HepG2 (cell line): ENCODE measurements at regions not wholly inside any gene's neighbourhood (a gene's known extent, or its start where the extent isn't known, plus 50 kb on each side); places are given as distances from the start of the nearest gene placed in this dataset.

Experiments
- ATAC-seq: fragments of 200-7000 bp; cut with Tn5 transposase; 3 replicates; pipeline ENCODE4 v1.9.1; 2020; ENCODE audit warnings: mild to moderate bottlenecking, moderate library complexity
- BruUV-seq: library from RNA; stranded (reverse); fragments of 400-500 nt; replicated peaks from 2 replicates; lab custom pipeline; 2021; lab: Mats Ljungman, UMichigan
- CTCF ChIA-PET: fragments of 300-600 bp; formaldehyde crosslinking; extraction: SDS; loops from one replicate; lab custom pipeline; 2021; ENCODE audit warnings: low total read pairs, inconsistent platforms, low intra/inter-chr PET ratio; lab: Yijun Ruan, JAX
- POLR2A ChIA-PET: fragments of 350-600 bp; sonication (Branson Sonifier 250); formaldehyde crosslinking; loops from one replicate; lab custom pipeline; 2020; ENCODE audit warnings: antibody characterized with exemption, inconsistent platforms; lab: Yijun Ruan, JAX
- DNase-seq: peaks from one replicate; pipeline ENCODE4 v3.0.0-alpha.2; 2015; ENCODE audit warnings: low spot score
- FAIRE-seq: peaks from 3 replicates; lab custom pipeline; 2011; peaks lifted over from hg19 to GRCh38; lab: Jason Lieb, UNC
- H2AFZ ChIP-seq: one replicate; pipeline ENCODE4 v1.6.1; 2011; ENCODE audit warnings: low read length, inconsistent platforms
- H3K27ac ChIP-seq: fragments of 300-600 bp; 3 replicates; pipeline ENCODE4 v1.8.0; 2011; ENCODE audit warnings: mixed run types, mild to moderate bottlenecking, mixed read lengths, low read length, inconsistent platforms; ENCODE audit not compliant: insufficient read depth; ENCODE audit errors: extremely low read length
- H3K27me3 ChIP-seq, 2 experiments: fragments of 200-600 bp in 1 of 2; 2 replicates in 1 of 2; 3 replicates in 1 of 2; pipeline versions ENCODE4 v1.6.0 to v1.8.0; 2011; ENCODE audit warnings: low read length in 2 of 2, mild to moderate bottlenecking in 2 of 2, moderate library complexity in 2 of 2, inconsistent platforms in 1 of 2; ENCODE audit not compliant: insufficient read depth in 2 of 2, control insufficient read depth in 1 of 2
- H3K36me3 ChIP-seq, 2 experiments: fragments of 200-600 bp in 1 of 2; replicated peaks in 1 of 2; 2 replicates in 1 of 2; 3 replicates in 1 of 2; pipeline versions ENCODE4 v1.5.1 to v1.8.0; 2011; ENCODE audit warnings: low read length in 2 of 2, inconsistent platforms in 1 of 2; ENCODE audit not compliant: insufficient read depth in 2 of 2, control insufficient read depth in 1 of 2
- H3K4me1 ChIP-seq: 2 replicates; pipeline ENCODE4 v1.5.1; 2012; ENCODE audit warnings: low read length, inconsistent platforms; ENCODE audit not compliant: insufficient read depth
- H3K4me2 ChIP-seq: 2 replicates; pipeline ENCODE4 v1.6.0; 2011; ENCODE audit warnings: low read depth, low read length, inconsistent platforms
- H3K4me3 ChIP-seq, 3 experiments: fragments of 200-600 bp in 1 of 3; sonication (generic), shearing (Covaris generic) in 1 of 3; replicated peaks in 1 of 3; 2 replicates each; pipeline ENCODE4 v1.5.1; 2011 to 2016; ENCODE audit warnings: low read length in 3 of 3, inconsistent platforms in 2 of 3, low read depth in 2 of 3, mild to moderate bottlenecking in 2 of 3, control low read depth in 1 of 3, mixed read lengths in 1 of 3; ENCODE audit not compliant: insufficient read depth in 1 of 3
- H3K79me2 ChIP-seq: one replicate; pipeline ENCODE4 v1.6.1; 2011; ENCODE audit warnings: low read length, inconsistent platforms; ENCODE audit not compliant: insufficient read depth
- H3K9ac ChIP-seq: 2 replicates; pipeline ENCODE4 v1.6.0; 2011; ENCODE audit warnings: mild to moderate bottlenecking, low read depth, low read length, inconsistent platforms; ENCODE audit not compliant: insufficient read depth
- H3K9me3 ChIP-seq: 2 replicates; pipeline ENCODE4 v1.5.1; 2012; ENCODE audit warnings: mild to moderate bottlenecking, low read length
- H4K20me1 ChIP-seq: 2 replicates; pipeline ENCODE4 v1.6.0; 2011; ENCODE audit warnings: inconsistent platforms, mild to moderate bottlenecking, low read length, moderate library complexity; ENCODE audit not compliant: insufficient read depth
- NR2C2 ChIP-seq: sonication (generic); formaldehyde crosslinking; IDR thresholded peaks from 2 replicates; pipeline ENCODE4 v1.4.0; 2020; ENCODE audit warnings: missing genetic modification reagents, mild to moderate bottlenecking, moderate library complexity, borderline replicate concordance
- SAP130 ChIP-seq: IDR thresholded peaks from 2 replicates; pipeline ENCODE4 v1.6.1; 2016; ENCODE audit warnings: low read depth
- TOPORS ChIP-seq: sonication (generic); formaldehyde crosslinking; IDR thresholded peaks from 2 replicates; pipeline ENCODE4 v1.8.0; 2023; ENCODE audit warnings: mild to moderate bottlenecking, missing genetic modification reagents
- TP53 ChIP-seq: sonication (generic); formaldehyde crosslinking; conservative IDR thresholded peaks from 2 replicates; pipeline ENCODE4 v1.4.0; 2020; ENCODE audit warnings: missing genetic modification reagents
- ZBTB7A ChIP-seq: sonication (generic); formaldehyde crosslinking; IDR thresholded peaks from 2 replicates; pipeline ENCODE4 v1.8.0; 2022; ENCODE audit warnings: mild to moderate bottlenecking, missing genetic modification reagents
- ZNF143 ChIP-seq: sonication (generic); formaldehyde crosslinking; IDR thresholded peaks from 2 replicates; pipeline ENCODE4 v1.4.0; 2020; ENCODE audit warnings: missing genetic modification reagents
- ZNF18 ChIP-seq: sonication (generic); formaldehyde crosslinking; IDR thresholded peaks from 2 replicates; pipeline ENCODE4 v1.8.0; 2022; ENCODE audit warnings: mild to moderate bottlenecking, missing genetic modification reagents; ENCODE audit not compliant: insufficient replicate concordance
- ZNF331 ChIP-seq: sonication (generic); formaldehyde crosslinking; IDR thresholded peaks from 2 replicates; pipeline ENCODE4 v1.4.0; 2020; ENCODE audit warnings: missing genetic modification reagents
- ZNF33B ChIP-seq: sonication (generic); formaldehyde crosslinking; IDR thresholded peaks from 2 replicates; pipeline ENCODE4 v1.5.1; 2020; ENCODE audit warnings: mild to moderate bottlenecking, missing genetic modification reagents
- ZNF547 ChIP-seq: sonication (generic); formaldehyde crosslinking; IDR thresholded peaks from 2 replicates; pipeline ENCODE4 v1.5.1; 2020; ENCODE audit warnings: mild to moderate bottlenecking, missing genetic modification reagents
- ZNF780A ChIP-seq: sonication (generic); formaldehyde crosslinking; IDR thresholded peaks from 2 replicates; pipeline ENCODE4 v1.8.0; 2022; ENCODE audit warnings: mild to moderate bottlenecking, missing genetic modification reagents, moderate library complexity
- WGBS: methylation state at CpG from one replicate; pipeline ENCODE4 v1.1.6; 2017; ENCODE audit warnings: low lambda C conversion rate; 5-methylcytosine and 5-hydroxymethylcytosine counted together
- in situ Hi-C: cut with HindIII; loops from 2 replicates; pipeline ENCODE4 v1.10.0; 2017; ENCODE audit warnings: low pct_unique_long_range_greater_than_20kb; ENCODE audit not compliant: extremely low pct_ligation_motif_present
- intact Hi-C: fragments of 100-400 bp; cut with micrococcal nuclease; formaldehyde crosslinking; loops from one replicate; pipeline ENCODE4 v1.10.0; 2022; ENCODE audit not compliant: unreplicated experiment
- TF ChIP-seq, protein P1 (sequence below): sonication (generic); formaldehyde crosslinking; IDR thresholded peaks from 2 replicates; pipeline ENCODE4 v1.5.0; 2020; ENCODE audit warnings: missing genetic modification reagents
- TF ChIP-seq, protein P2 (sequence below): sonication (generic); formaldehyde crosslinking; conservative IDR thresholded peaks from 2 replicates; pipeline ENCODE4 v1.4.0; 2020; ENCODE audit warnings: mild to moderate bottlenecking, missing genetic modification reagents, moderate library complexity

DNA sequence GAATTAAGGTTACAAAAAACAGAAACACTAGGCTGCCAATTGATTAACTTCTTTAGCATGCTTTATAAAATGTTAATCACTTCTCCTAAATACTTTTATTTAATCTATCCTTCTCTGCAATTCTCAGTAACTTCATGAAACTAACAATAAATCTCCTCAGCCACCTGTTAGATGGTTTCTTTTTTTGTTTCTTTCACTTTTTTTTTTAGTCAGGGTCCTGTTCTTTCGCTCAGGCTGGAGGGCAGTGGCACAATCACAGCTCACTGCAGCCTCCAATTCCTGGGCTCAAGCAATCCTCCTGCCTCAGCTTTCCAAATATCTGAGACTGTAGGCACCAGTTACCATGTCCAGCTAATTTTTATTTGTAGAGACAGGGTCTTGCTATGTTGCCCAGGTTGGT, 213.4 kb upstream of the STK17B start:
- WGBS: 9% methylated on average over 1 of the region's 1 CpG
- H3K27ac ChIP-seq: no peak overlapping the region
- FAIRE-seq (no peak), DNase-seq (no peak), ATAC-seq (no peak)
- in situ Hi-C loops: no loop called here
- H4K20me1 ChIP-seq: no peaks in the 10 kb centered on the region
- TF ChIP-seq, protein P1, sequence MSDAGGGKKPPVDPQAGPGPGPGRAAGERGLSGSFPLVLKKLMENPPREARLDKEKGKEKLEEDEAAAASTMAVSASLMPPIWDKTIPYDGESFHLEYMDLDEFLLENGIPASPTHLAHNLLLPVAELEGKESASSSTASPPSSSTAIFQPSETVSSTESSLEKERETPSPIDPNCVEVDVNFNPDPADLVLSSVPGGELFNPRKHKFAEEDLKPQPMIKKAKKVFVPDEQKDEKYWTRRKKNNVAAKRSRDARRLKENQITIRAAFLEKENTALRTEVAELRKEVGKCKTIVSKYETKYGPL (CRISPR knock-in tag): no peak
- TF ChIP-seq SAP130 (CRISPR knock-in tag): no peak
- no peak for TF ChIP-seq ZNF780A (CRISPR knock-in tag)
- TF ChIP-seq ZNF331: no peak
- TF ChIP-seq, protein P2, sequence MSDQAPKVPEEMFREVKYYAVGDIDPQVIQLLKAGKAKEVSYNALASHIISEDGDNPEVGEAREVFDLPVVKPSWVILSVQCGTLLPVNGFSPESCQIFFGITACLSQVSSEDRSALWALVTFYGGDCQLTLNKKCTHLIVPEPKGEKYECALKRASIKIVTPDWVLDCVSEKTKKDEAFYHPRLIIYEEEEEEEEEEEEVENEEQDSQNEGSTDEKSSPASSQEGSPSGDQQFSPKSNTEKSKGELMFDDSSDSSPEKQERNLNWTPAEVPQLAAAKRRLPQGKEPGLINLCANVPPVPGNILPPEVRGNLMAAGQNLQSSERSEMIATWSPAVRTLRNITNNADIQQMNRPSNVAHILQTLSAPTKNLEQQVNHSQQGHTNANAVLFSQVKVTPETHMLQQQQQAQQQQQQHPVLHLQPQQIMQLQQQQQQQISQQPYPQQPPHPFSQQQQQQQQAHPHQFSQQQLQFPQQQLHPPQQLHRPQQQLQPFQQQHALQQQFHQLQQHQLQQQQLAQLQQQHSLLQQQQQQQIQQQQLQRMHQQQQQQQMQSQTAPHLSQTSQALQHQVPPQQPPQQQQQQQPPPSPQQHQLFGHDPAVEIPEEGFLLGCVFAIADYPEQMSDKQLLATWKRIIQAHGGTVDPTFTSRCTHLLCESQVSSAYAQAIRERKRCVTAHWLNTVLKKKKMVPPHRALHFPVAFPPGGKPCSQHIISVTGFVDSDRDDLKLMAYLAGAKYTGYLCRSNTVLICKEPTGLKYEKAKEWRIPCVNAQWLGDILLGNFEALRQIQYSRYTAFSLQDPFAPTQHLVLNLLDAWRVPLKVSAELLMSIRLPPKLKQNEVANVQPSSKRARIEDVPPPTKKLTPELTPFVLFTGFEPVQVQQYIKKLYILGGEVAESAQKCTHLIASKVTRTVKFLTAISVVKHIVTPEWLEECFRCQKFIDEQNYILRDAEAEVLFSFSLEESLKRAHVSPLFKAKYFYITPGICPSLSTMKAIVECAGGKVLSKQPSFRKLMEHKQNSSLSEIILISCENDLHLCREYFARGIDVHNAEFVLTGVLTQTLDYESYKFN (CRISPR knock-in tag): no peak
- no peak for TF ChIP-seq ZBTB7A (CRISPR knock-in tag)
- no peak for TF ChIP-seq ZNF18 (CRISPR knock-in tag)
- TF ChIP-seq TOPORS (CRISPR knock-in tag): no peak
- TF ChIP-seq NR2C2 (CRISPR knock-in tag): no peak
- no peak for TF ChIP-seq ZNF33B (CRISPR knock-in tag)
- TF ChIP-seq TP53: no peak
- TF ChIP-seq ZNF547 (CRISPR knock-in tag): no peak
- TF ChIP-seq ZNF143: no peak
- no peak overlapping the region for H3K4me3 ChIP-seq
- H3K4me1 ChIP-seq: no peaks in the 10 kb centered on the region
- ChIA-PET CTCF (no interaction called here), POLR2A (no interaction called here)
- no peaks in the 10 kb centered on the region for H3K36me3 ChIP-seq
- no peaks in the 10 kb centered on the region for H3K79me2 ChIP-seq
- H2AFZ ChIP-seq: no peak overlapping the region
- BruUV-seq: no TSS peak
- no peak overlapping the region for H3K4me2 ChIP-seq
- H3K27me3 ChIP-seq: no peaks in the 10 kb centered on the region
- no peak overlapping the region for H3K9ac ChIP-seq
- no peaks in the 10 kb centered on the region for H3K9me3 ChIP-seq
- intact Hi-C loops: no loop called here
